ENCODE measurements at regions not wholly inside any gene's neighbourhood (a gene's known extent, or its start where the extent isn't known, plus 50 kb on each side); places are given as distances from the start of the nearest gene placed in this dataset.
"Not testable (repeated sequence)": the region's sequence is repeated elsewhere in the genome, so short reads cannot be mapped to it uniquely, and the experiment has no call there.

GRCh38 chr6:8855411-8855810, 420.1 kb upstream of the SLC35B3 start:
- no peaks in the 10 kb centered on the region for H3K4me1 Mint-ChIP-seq
- no peak overlapping the region for H3K4me3 Mint-ChIP-seq
- peaks cover 0 to 2% (median 1%) of the 10 kb centered on the region in 3 donors for H3K9me3 Mint-ChIP-seq
- no peaks in the 10 kb centered on the region for H3K36me3 Mint-ChIP-seq
- H3K27me3 Mint-ChIP-seq, result peaks cover 3% of the 10 kb centered on the region
- H3K27ac Mint-ChIP-seq, result no peak overlapping the region

- H3K9me3 Mint-ChIP-seq, result peaks cover 0 to 2% (median 1%) of the 10 kb centered on the region in 3 donors
- H3K27ac Mint-ChIP-seq, result no peak overlapping the region
- peaks cover 3% of the 10 kb centered on the region for H3K27me3 Mint-ChIP-seq
- H3K36me3 Mint-ChIP-seq, result no peaks in the 10 kb centered on the region
- H3K4me3 Mint-ChIP-seq, result no peak overlapping the region
- H3K4me1 Mint-ChIP-seq, result no peaks in the 10 kb centered on the region
Measured at GRCh38 chr6:8852332-8852731, 417.0 kb upstream of the SLC35B3 start.

- H3K27me3 Mint-ChIP-seq, H3K27ac Mint-ChIP-seq, H3K36me3 Mint-ChIP-seq, H3K9me3 Mint-ChIP-seq, H3K4me3 Mint-ChIP-seq, H3K4me1 Mint-ChIP-seq: not testable (repeated sequence)
Measured at GRCh38 chr6:8846680-8847079, 411.3 kb upstream of the SLC35B3 start.

GRCh38 chr6:8845690-8846089, 410.3 kb upstream of the SLC35B3 start:
- peaks cover 0 to 2% (median 0%) of the 10 kb centered on the region in 3 donors for H3K9me3 Mint-ChIP-seq
- no peaks in the 10 kb centered on the region for H3K27me3 Mint-ChIP-seq
- H3K27ac Mint-ChIP-seq, result no peak overlapping the region
- H3K4me1 Mint-ChIP-seq, result no peaks in the 10 kb centered on the region
- no peak overlapping the region for H3K4me3 Mint-ChIP-seq
- no peaks in the 10 kb centered on the region for H3K36me3 Mint-ChIP-seq

GRCh38 chr6:8844968-8845367, 409.6 kb upstream of the SLC35B3 start:
- Mint-ChIP-seq H3K4me1 (no peaks in the 10 kb centered on the region), H3K4me3 (no peak overlapping the region), H3K27ac (no peak overlapping the region), H3K27me3 (no peaks in the 10 kb centered on the region), H3K9me3 (peaks cover 0 to 2% (median 0%) of the 10 kb centered on the region in 3 donors), H3K36me3 (no peaks in the 10 kb centered on the region)

DNA sequence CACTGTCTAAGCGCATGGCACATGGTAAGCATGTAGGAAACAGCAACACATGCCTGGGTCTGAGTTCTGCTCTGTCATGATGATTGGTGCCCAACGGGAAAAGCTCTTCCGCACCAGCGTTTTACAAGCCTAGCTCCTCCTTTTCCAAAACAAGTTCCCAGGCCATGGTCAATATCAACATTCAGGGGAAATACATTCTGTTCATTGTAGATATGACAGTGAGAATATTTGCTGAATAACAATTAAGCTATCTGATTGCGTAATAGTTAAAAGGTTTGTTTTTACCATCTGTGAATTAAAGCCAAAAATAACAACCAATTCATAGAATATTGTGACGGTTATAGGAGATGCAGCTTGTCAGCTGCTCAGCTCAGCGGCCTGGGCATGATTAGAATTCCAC, 404.3 kb upstream of the SLC35B3 start:
- H3K4me1 Mint-ChIP-seq, result no peaks in the 10 kb centered on the region

GRCh38 chr6:8837343-8837742, 402.0 kb upstream of the SLC35B3 start:
- Mint-ChIP-seq H3K4me3 (no peak overlapping the region), H3K9me3 (no peaks in the 10 kb centered on the region)

More for the DNA sequence above, 404.3 kb upstream of the SLC35B3 start:
- H3K36me3 Mint-ChIP-seq, result no peaks in the 10 kb centered on the region
- H3K4me3 Mint-ChIP-seq, result no peak overlapping the region
- no peak overlapping the region for H3K27ac Mint-ChIP-seq
- H3K27me3 Mint-ChIP-seq, result peaks cover under 1% of the 10 kb centered on the region
- H3K9me3 Mint-ChIP-seq, result no peaks in the 10 kb centered on the region

DNA sequence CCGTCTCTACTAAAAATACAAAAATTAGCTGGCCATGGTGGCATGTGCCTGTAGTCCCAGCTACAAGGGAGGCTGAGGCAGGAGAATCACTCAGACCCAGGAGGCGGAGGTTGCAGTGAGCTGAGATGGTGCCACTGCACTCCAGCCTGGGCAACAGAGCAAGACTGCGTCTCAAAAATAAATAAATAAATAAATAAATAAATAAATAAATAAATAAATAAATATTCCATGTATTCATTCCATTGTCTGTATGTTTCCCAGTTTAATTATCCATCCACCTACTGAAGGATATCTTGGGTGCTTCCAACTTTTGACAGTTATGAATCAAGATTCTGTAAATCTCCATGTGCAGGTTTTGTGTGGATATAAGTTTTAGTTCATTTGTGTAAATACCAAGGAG, 397.4 kb upstream of the SLC35B3 start:
- H3K36me3 Mint-ChIP-seq, H3K9me3 Mint-ChIP-seq, H3K27me3 Mint-ChIP-seq, H3K4me3 Mint-ChIP-seq, H3K4me1 Mint-ChIP-seq, H3K27ac Mint-ChIP-seq: not testable (repeated sequence)

More at GRCh38 chr6:8837343-8837742, 402.0 kb upstream of the SLC35B3 start:
- Mint-ChIP-seq H3K4me1 (no peaks in the 10 kb centered on the region), H3K27ac (no peak overlapping the region), H3K27me3 (peaks cover 3% of the 10 kb centered on the region), H3K36me3 (no peaks in the 10 kb centered on the region)

- no peaks in the 10 kb centered on the region for H3K36me3 Mint-ChIP-seq
- no peaks in the 10 kb centered on the region for H3K4me1 Mint-ChIP-seq
- no peak overlapping the region for H3K4me3 Mint-ChIP-seq
- H3K9me3 Mint-ChIP-seq, result no peaks in the 10 kb centered on the region
- H3K27me3 Mint-ChIP-seq, result peaks cover 3% of the 10 kb centered on the region
- H3K27ac Mint-ChIP-seq, result peak overlapping the region in 1 of 3 donors; percentile 37
Measured at GRCh38 chr6:8831366-8832152, 396.2 kb upstream of the SLC35B3 start.

DNA sequence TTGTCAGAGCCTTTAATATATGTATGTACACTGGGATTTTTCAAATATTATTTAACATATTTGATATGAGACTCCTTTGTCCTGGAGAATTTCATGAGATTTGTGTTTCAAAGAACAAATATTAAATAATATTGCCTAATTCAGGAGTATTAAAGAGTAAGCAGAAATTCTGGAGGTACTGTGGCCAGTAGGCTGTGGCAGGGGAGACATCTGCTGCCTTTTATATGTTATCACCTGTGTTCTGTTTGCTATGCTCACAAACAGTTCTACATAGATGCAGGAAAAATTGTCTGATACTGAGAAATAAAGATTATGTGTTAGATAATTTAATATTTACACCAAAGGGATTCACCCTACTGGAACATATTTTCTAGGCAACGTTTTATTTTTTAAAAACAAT, 395.4 kb upstream of the SLC35B3 start:
- no peak overlapping the region for H3K27ac Mint-ChIP-seq
- peaks cover 3% of the 10 kb centered on the region for H3K27me3 Mint-ChIP-seq
- H3K9me3 Mint-ChIP-seq, result no peaks in the 10 kb centered on the region
- no peaks in the 10 kb centered on the region for H3K4me1 Mint-ChIP-seq
- H3K4me3 Mint-ChIP-seq, result no peak overlapping the region
- H3K36me3 Mint-ChIP-seq, result no peaks in the 10 kb centered on the region

- no peaks in the 10 kb centered on the region for H3K4me1 Mint-ChIP-seq
- no peaks in the 10 kb centered on the region for H3K36me3 Mint-ChIP-seq
- no peaks in the 10 kb centered on the region for H3K9me3 Mint-ChIP-seq
- no peak overlapping the region for H3K27ac Mint-ChIP-seq
- peaks cover 3% of the 10 kb centered on the region for H3K27me3 Mint-ChIP-seq
- H3K4me3 Mint-ChIP-seq, result no peak overlapping the region
Measured at GRCh38 chr6:8829796-8830195, 394.5 kb upstream of the SLC35B3 start.

GRCh38 chr6:8829296-8829695, 394.0 kb upstream of the SLC35B3 start:
- Mint-ChIP-seq H3K4me3 (no peak overlapping the region), H3K36me3 (no peaks in the 10 kb centered on the region), H3K27ac (no peak overlapping the region), H3K9me3 (no peaks in the 10 kb centered on the region), H3K27me3 (no peaks in the 10 kb centered on the region), H3K4me1 (no peaks in the 10 kb centered on the region)

DNA sequence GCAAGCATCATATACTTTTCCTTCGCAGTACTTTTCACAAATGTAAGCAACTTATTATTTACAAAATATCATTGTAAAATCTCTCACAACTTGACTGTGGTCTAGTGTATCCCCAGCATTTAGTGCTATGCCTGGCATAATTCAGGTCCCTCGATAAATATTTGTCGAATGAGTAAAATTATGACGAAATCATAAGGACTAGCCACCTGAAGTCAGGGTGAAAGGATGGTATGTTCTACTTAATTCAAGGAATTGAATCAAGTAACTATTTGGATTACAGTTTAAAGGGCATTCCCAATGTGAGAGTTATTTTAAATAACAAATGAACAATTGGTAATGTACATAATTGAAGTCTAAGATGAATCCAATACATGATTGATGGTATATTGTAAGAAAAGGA, 393.0 kb upstream of the SLC35B3 start:
- Mint-ChIP-seq H3K4me3 (no peak overlapping the region), H3K27me3 (no peaks in the 10 kb centered on the region), H3K27ac (no peak overlapping the region), H3K4me1 (no peaks in the 10 kb centered on the region), H3K36me3 (no peaks in the 10 kb centered on the region), H3K9me3 (no peaks in the 10 kb centered on the region)

DNA sequence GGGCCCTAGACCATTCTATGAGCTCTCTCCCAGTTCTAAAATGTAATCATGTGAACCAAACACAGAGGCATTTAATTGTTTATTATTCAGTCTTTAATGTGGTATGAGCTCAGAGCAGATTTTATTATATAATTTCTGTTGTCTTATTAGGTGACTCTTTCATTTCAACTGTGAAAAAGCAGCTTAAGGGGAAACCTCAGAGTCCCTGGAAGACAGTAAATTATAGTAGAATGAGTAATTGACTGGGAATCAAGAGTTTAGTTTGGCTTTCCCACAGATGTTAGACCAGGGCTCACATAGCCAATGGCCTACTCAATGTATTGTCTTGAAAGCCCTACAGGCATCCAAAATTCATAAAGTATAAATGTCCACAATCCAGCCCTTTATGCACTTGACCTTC, 390.4 kb upstream of the SLC35B3 start:
- Mint-ChIP-seq H3K9me3 (no peaks in the 10 kb centered on the region), H3K4me3 (no peak overlapping the region), H3K36me3 (no peaks in the 10 kb centered on the region), H3K27me3 (no peaks in the 10 kb centered on the region), H3K4me1 (no peaks in the 10 kb centered on the region), H3K27ac (no peak overlapping the region)

GRCh38 chr6:8821981-8822381, 386.6 kb upstream of the SLC35B3 start:
- no peak overlapping the region for H3K4me3 Mint-ChIP-seq
- H3K36me3 Mint-ChIP-seq, result no peaks in the 10 kb centered on the region
- H3K9me3 Mint-ChIP-seq, result no peaks in the 10 kb centered on the region
- H3K4me1 Mint-ChIP-seq, result no peaks in the 10 kb centered on the region
- H3K27ac Mint-ChIP-seq, result no peak overlapping the region
- H3K27me3 Mint-ChIP-seq, result no peaks in the 10 kb centered on the region

GRCh38 chr6:8820313-8820712, 385.0 kb upstream of the SLC35B3 start:
- Mint-ChIP-seq H3K27ac (no peak overlapping the region), H3K27me3 (no peaks in the 10 kb centered on the region), H3K9me3 (no peaks in the 10 kb centered on the region), H3K4me1 (no peaks in the 10 kb centered on the region), H3K36me3 (no peaks in the 10 kb centered on the region), H3K4me3 (no peak overlapping the region)
